GM12878 (cell line): ENCODE measurements at regions not wholly inside any gene's neighbourhood (a gene's known extent, or its start where the extent isn't known, plus 50 kb on each side); places are given as distances from the start of the nearest gene placed in this dataset.

Experiments
- ATAC-seq: fragments of 200-7000 bp; cut with Tn5 transposase; 3 replicates; pipeline ENCODE4 v1.9.1; 2020; ENCODE audit warnings: mild to moderate bottlenecking, moderate library complexity
- BruUV-seq: library from RNA; stranded (reverse); fragments of 400-500 nt; replicated peaks from 2 replicates; lab custom pipeline; 2021; lab: Mats Ljungman, UMichigan
- CTCF ChIA-PET: fragments of 300-600 bp; sonication (Branson Sonifier 250); formaldehyde crosslinking; extraction: SDS; loops from one replicate; lab custom pipeline; 2021; ENCODE audit warnings: inconsistent platforms; lab: Yijun Ruan, JAX
- POLR2A ChIA-PET: fragments of 350-600 bp; formaldehyde crosslinking; extraction: SDS; loops from one replicate; lab custom pipeline; 2021; ENCODE audit warnings: inconsistent platforms; lab: Charles Lee
- RAD21 ChIA-PET: fragments of 300-600 bp; sonication (Branson Sonifier 250); formaldehyde crosslinking; loops from one replicate; lab custom pipeline; 2023; ENCODE audit warnings: antibody characterized with exemption; ENCODE audit not compliant: unreplicated experiment; lab: Charles Lee
- SMC1A ChIA-PET: fragments of 300-600 bp; sonication (Branson Sonifier 250); formaldehyde crosslinking; loops from one replicate; lab custom pipeline; 2023; ENCODE audit not compliant: unreplicated experiment, uncharacterized antibody; lab: Charles Lee
- DNase-seq: peaks from one replicate; pipeline ENCODE4 v3.0.0-alpha.2; 2011; ENCODE audit warnings: low read depth, low spot score
- FAIRE-seq: peaks from 3 replicates; lab custom pipeline; 2011; peaks lifted over from hg19 to GRCh38; lab: Jason Lieb, UNC
- H2AFZ ChIP-seq: 2 replicates; pipeline ENCODE4 v1.6.0; 2011; ENCODE audit warnings: low read depth, low read length, control low read depth; ENCODE audit not compliant: control insufficient read depth
- H3K27ac ChIP-seq: 2 replicates; pipeline ENCODE4 v1.5.1; 2011; ENCODE audit warnings: control low read depth; ENCODE audit not compliant: control insufficient read depth, insufficient read depth
- H3K27me3 ChIP-seq, 2 experiments: replicated peaks in 1 of 2; 2 replicates each; pipeline versions ENCODE4 v1.6.0 to v1.6.1; 2011; ENCODE audit warnings: low read length in 1 of 2; ENCODE audit not compliant: control insufficient read depth in 2 of 2, insufficient read depth in 2 of 2
- H3K36me3 ChIP-seq, 2 experiments: 2 replicates each; pipeline ENCODE4 v1.5.1; 2011; ENCODE audit warnings: low read length in 1 of 2; ENCODE audit not compliant: control insufficient read depth in 2 of 2, insufficient read depth in 2 of 2
- H3K4me1 ChIP-seq: 2 replicates; pipeline ENCODE4 v1.6.1; 2011; ENCODE audit warnings: mild to moderate bottlenecking, low read length, moderate library complexity, mixed read lengths; ENCODE audit not compliant: control insufficient read depth, insufficient read depth
- H3K4me2 ChIP-seq: 2 replicates; pipeline ENCODE4 v1.6.0; 2011; ENCODE audit warnings: control low read depth; ENCODE audit not compliant: control insufficient read depth, insufficient read depth
- H3K4me3 ChIP-seq: fragments of 200-600 bp; sonication (generic); 2 replicates; pipeline ENCODE4 v1.5.1; 2016
- H3K79me2 ChIP-seq: 2 replicates; pipeline ENCODE4 v1.6.0; 2011; ENCODE audit warnings: low read length; ENCODE audit not compliant: control insufficient read depth, insufficient read depth
- H3K9ac ChIP-seq: 2 replicates; pipeline ENCODE4 v1.8.0; 2011; ENCODE audit warnings: low read length, control low read depth, mixed read lengths; ENCODE audit not compliant: control insufficient read depth, insufficient read depth
- H3K9me3 ChIP-seq: replicated peaks from 3 replicates; pipeline ENCODE4 v1.5.1; 2011; ENCODE audit warnings: mild to moderate bottlenecking, low read length; ENCODE audit not compliant: control insufficient read depth, insufficient read depth
- H4K20me1 ChIP-seq: 2 replicates; pipeline ENCODE4 v1.6.0; 2011; ENCODE audit not compliant: control insufficient read depth, insufficient read depth
- CREB1 ChIP-seq: IDR thresholded peaks from 2 replicates; pipeline ENCODE4 v1.6.1; 2012; ENCODE audit warnings: low read depth, mild to moderate bottlenecking, inconsistent platforms
- CREM ChIP-seq: IDR thresholded peaks from 2 replicates; pipeline ENCODE4 v1.6.1; 2014; ENCODE audit warnings: antibody characterized with exemption, low read depth
- DPF2 ChIP-seq: fragments of 450-650 bp; IDR thresholded peaks from 2 replicates; pipeline ENCODE4 v1.6.1; 2017; ENCODE audit warnings: mild to moderate bottlenecking
- ESRRA ChIP-seq: IDR thresholded peaks from 2 replicates; pipeline ENCODE4 v1.6.1; 2012; ENCODE audit warnings: mild to moderate bottlenecking, low read length, improper control_type of control experiment
- HDGF ChIP-seq: fragments of 450-650 bp; IDR thresholded peaks from 2 replicates; pipeline ENCODE4 v1.6.1; 2016; ENCODE audit warnings: antibody characterized with exemption
- POU2F2 ChIP-seq: IDR thresholded peaks from 3 replicates; pipeline ENCODE4 v1.6.1; 2011; ENCODE audit warnings: low read depth, mild to moderate bottlenecking, low read length, borderline replicate concordance
- RB1 ChIP-seq: fragments of 450-650 bp; formaldehyde crosslinking; IDR thresholded peaks from 2 replicates; pipeline ENCODE4 v1.6.1; 2017; ENCODE audit warnings: mild to moderate bottlenecking, borderline replicate concordance
- TAF1 ChIP-seq: IDR thresholded peaks from 2 replicates; pipeline ENCODE4 v1.6.1; 2011; ENCODE audit warnings: mild to moderate bottlenecking, low read depth, low read length, borderline replicate concordance
- ZBED1 ChIP-seq: IDR thresholded peaks from 2 replicates; pipeline ENCODE4 v1.6.1; 2016; ENCODE audit warnings: borderline replicate concordance
- ZNF217 ChIP-seq: fragments of 450-650 bp; IDR thresholded peaks from 2 replicates; pipeline ENCODE4 v1.6.1; 2017; ENCODE audit warnings: antibody characterized with exemption, mild to moderate bottlenecking
- ZSCAN29 ChIP-seq: fragments of 450-650 bp; IDR thresholded peaks from 2 replicates; pipeline ENCODE4 v1.6.1; 2017; ENCODE audit warnings: mild to moderate bottlenecking, moderate library complexity
- ZZZ3 ChIP-seq: IDR thresholded peaks from 2 replicates; pipeline ENCODE4 v1.6.1; 2011; ENCODE audit warnings: low read depth; ENCODE audit not compliant: control insufficient read depth, insufficient read length
- WGBS: methylation state at CpG from one replicate; pipeline ENCODE4 v1.1.6; 2016; ENCODE audit warnings: low lambda C conversion rate; ENCODE audit not compliant: insufficient replicate concordance, insufficient coverage; ENCODE audit errors: missing lambda C conversion rate; 5-methylcytosine and 5-hydroxymethylcytosine counted together
- in situ Hi-C: fragments of 300-500 bp; cut with MboI; formaldehyde crosslinking; loops from 9 replicates; pipeline ENCODE4 v1.14.3; 2018; ENCODE audit warnings: mixed read lengths
- intact Hi-C: fragments of 100-400 bp; cut with micrococcal nuclease; formaldehyde crosslinking; loops from one replicate; pipeline ENCODE4 v1.14.2; 2022; ENCODE audit not compliant: unreplicated experiment
- TF ChIP-seq, protein P1 (sequence below): fragments of 450-650 bp; IDR thresholded peaks from 2 replicates; pipeline ENCODE4 v1.6.1; 2016; ENCODE audit warnings: mild to moderate bottlenecking, moderate library complexity, borderline replicate concordance

DNA sequence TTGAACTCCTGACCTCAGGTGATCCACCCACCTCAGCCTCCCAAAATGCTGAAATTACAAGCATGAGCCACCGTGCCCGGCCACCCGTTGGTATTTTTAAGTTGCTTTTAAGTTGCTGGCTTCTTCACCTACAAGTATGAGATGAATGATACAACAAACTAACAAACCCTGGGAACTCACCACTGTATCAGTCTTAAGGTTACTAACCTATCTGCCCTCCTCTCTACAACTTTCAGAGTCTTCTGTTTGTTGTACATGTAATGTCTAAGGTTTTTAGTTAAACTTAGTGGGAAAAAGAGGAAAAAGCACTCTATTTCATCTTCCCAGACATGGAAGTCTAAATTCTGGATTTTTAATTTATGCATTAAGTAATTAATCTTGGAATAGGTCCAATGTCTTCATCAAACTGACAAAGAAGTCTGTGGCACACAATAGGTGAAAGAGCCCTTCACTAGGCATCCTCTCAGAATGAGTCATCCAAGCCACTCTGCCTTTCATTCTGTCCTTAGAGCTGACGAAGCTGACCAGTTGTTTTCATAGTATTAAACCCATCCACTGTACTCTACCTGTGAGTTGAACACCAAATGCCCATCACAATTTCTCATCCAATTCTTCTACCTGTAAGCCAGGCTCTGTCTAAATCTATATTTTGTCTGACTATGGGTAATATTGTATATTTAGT, 936.1 kb downstream of the TUSC7 start (continued):
- TF ChIP-seq DPF2, result no peak
- no peak for TF ChIP-seq TAF1
- no peak for TF ChIP-seq ZNF217

DNA sequence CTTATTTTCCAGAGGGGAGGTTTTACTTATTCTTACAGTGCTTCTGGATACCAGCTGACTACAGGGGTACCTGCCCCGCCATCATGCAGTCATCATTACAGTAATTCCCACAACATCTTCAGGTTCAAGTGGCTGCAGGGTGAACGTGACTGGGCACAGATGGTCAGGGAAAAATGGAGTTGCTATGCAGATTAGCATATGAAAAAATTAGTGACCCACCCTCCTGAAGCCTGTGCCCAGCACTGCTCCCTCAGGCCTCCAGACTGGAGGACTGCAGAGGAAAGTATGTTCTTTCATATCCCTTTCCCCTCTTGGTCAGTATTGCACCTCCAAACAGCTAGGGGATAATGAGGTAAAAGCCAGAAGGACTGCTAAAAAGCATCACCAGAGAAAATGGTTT, 937.9 kb downstream of the TUSC7 start:
- in situ Hi-C loops, result no loop called here
- H3K36me3 ChIP-seq, result no peaks in the 10 kb centered on the region
- no peak overlapping the region for H3K4me3 ChIP-seq
- H3K4me1 ChIP-seq, result no peaks in the 10 kb centered on the region
- H3K9ac ChIP-seq, result no peak overlapping the region
- no peak for DNase-seq
- no peak overlapping the region for H2AFZ ChIP-seq
- no peaks in the 10 kb centered on the region for H4K20me1 ChIP-seq
- WGBS, result 0% methylated on average over 2 of the region's 2 CpGs
- H3K79me2 ChIP-seq, result no peaks in the 10 kb centered on the region
- intact Hi-C loops, result no loop called here
- SMC1A ChIA-PET, result interaction anchor here (0.7 kb wide), 1 partner anchor 974 kb away, joined by 3 read pairs; no protein-coding TSS in a partner anchor
- H3K27me3 ChIP-seq, result no peaks in the 10 kb centered on the region; a peak in 1 of 4 replicates
- ATAC-seq, result no peak
- no peak overlapping the region for H3K27ac ChIP-seq
- no TSS peak for BruUV-seq
- CTCF ChIA-PET, result no interaction called here
- POLR2A ChIA-PET, result no interaction called here
- no peak for TF ChIP-seq POU2F2
- TF ChIP-seq CREM, result no peak
- TF ChIP-seq ESRRA, result no peak
- TF ChIP-seq ZZZ3, result no peak
- no peak for TF ChIP-seq HDGF
- no peak for TF ChIP-seq CREB1
- TF ChIP-seq, protein P1, sequence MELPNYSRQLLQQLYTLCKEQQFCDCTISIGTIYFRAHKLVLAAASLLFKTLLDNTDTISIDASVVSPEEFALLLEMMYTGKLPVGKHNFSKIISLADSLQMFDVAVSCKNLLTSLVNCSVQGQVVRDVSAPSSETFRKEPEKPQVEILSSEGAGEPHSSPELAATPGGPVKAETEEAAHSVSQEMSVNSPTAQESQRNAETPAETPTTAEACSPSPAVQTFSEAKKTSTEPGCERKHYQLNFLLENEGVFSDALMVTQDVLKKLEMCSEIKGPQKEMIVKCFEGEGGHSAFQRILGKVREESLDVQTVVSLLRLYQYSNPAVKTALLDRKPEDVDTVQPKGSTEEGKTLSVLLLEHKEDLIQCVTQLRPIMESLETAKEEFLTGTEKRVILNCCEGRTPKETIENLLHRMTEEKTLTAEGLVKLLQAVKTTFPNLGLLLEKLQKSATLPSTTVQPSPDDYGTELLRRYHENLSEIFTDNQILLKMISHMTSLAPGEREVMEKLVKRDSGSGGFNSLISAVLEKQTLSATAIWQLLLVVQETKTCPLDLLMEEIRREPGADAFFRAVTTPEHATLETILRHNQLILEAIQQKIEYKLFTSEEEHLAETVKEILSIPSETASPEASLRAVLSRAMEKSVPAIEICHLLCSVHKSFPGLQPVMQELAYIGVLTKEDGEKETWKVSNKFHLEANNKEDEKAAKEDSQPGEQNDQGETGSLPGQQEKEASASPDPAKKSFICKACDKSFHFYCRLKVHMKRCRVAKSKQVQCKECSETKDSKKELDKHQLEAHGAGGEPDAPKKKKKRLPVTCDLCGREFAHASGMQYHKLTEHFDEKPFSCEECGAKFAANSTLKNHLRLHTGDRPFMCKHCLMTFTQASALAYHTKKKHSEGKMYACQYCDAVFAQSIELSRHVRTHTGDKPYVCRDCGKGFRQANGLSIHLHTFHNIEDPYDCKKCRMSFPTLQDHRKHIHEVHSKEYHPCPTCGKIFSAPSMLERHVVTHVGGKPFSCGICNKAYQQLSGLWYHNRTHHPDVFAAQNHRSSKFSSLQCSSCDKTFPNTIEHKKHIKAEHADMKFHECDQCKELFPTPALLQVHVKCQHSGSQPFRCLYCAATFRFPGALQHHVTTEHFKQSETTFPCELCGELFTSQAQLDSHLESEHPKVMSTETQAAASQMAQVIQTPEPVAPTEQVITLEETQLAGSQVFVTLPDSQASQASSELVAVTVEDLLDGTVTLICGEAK, result no peak
- no peak for TF ChIP-seq RB1
- TF ChIP-seq ZBED1, result no peak
- TF ChIP-seq ZSCAN29, result no peak
- TF ChIP-seq, all 136 proteins: peak for 0
- no peaks in the 10 kb centered on the region for H3K9me3 ChIP-seq
- RAD21 ChIA-PET, result no interaction called here
- no peak for FAIRE-seq
- no peak overlapping the region for H3K4me2 ChIP-seq
